ENCODE measurements at regions not wholly inside any gene's neighbourhood (a gene's known extent, or its start where the extent isn't known, plus 50 kb on each side); places are given as distances from the start of the nearest gene placed in this dataset.

DNA sequence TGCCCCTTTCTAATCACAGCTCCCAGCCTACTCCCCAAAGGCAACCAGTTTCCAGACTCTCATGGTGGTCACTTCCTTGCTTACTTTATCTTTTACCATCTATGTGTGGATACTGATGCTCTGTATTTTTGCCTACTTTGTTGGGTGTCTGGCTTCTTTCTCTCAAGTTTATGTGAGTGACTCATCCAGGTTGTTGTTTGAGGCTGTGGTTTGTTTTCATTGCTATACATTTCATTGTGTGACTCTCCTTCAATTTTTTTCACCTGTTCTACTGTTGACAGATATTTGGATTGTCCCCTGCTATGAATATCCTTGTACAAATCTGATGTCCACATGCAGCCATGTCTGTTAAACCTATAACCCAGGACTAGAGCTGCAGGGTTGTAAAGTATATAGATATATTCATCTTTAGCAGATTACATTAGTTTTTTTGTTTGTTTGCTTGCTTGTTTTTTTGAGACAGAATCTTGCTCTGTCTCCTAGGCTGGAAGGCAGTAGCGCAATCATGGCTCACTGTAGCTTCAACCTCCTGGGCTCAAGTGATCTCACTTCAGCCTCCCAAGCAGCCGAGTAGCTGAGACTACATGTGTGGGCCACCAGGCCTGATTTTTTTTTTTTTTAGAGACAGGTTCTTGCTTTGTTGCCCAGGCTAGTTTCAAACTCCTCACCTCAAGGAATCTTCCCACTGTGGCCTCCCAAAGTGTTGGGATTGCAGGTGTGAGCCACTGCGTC is 72.9 kb upstream of the EEF1E1 start:
- TF ChIP-seq POLR2A (IDR thresholded peaks at IDR 0.05; ENCODE audit: low read depth, low read length) (no peak), POLR2AphosphoS5 (IDR thresholded peaks at IDR 0.05; ENCODE audit: low read depth, low read length) (no peak)
